ENCODE measurements at regions not wholly inside any gene's neighbourhood (a gene's known extent, or its start where the extent isn't known, plus 50 kb on each side); places are given as distances from the start of the nearest gene placed in this dataset.

DNA sequence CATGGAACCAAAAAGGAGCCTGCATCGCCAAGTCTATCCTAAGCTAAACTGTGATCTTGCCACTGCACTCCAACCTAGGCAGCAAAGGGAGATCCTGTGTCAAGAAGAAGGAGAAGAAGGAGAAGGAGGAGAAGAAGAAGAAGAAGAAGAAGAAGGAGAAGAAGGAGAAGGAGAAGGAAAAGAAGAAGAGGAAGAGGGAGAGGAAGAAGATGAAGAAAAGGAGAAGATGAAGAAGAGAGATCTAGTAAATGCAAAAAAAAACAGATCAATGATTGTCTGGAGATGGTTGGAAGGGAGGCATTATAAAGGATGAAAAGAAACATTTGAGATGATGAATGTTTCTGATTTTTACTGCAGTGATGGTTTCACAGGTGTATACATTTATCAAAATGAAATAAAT lies 1629.0 kb upstream of the PIK3C3 start:
- TF ChIP-seq, protein P1, sequence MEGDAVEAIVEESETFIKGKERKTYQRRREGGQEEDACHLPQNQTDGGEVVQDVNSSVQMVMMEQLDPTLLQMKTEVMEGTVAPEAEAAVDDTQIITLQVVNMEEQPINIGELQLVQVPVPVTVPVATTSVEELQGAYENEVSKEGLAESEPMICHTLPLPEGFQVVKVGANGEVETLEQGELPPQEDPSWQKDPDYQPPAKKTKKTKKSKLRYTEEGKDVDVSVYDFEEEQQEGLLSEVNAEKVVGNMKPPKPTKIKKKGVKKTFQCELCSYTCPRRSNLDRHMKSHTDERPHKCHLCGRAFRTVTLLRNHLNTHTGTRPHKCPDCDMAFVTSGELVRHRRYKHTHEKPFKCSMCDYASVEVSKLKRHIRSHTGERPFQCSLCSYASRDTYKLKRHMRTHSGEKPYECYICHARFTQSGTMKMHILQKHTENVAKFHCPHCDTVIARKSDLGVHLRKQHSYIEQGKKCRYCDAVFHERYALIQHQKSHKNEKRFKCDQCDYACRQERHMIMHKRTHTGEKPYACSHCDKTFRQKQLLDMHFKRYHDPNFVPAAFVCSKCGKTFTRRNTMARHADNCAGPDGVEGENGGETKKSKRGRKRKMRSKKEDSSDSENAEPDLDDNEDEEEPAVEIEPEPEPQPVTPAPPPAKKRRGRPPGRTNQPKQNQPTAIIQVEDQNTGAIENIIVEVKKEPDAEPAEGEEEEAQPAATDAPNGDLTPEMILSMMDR (IDR thresholded peaks at IDR 0.05): no peak
- TF ChIP-seq POLR2A (IDR thresholded peaks at IDR 0.05): no peak

Measured in testis (tissue), 2 donors.